Vagina (tissue), 2 donors: ENCODE measurements at regions not wholly inside any gene's neighbourhood (a gene's known extent, or its start where the extent isn't known, plus 50 kb on each side); places are given as distances from the start of the nearest gene placed in this dataset.

Source experiments
- DNase-seq, 2 donors: peaks; one replicate each; pipeline ENCODE4 v3.0.0-alpha.2; 2017; ENCODE audit errors: extremely low spot score in 2 of 2
- H3K27ac ChIP-seq: fragments of 200-600 bp; sonication (generic); one replicate; pipeline ENCODE4 v1.5.1; 2019
- H3K27me3 ChIP-seq: fragments of 200-600 bp; sonication (generic); one replicate; pipeline ENCODE4 v1.5.1; 2019
- H3K36me3 ChIP-seq, 2 donors: fragments of 200-600 bp; sonication (generic); one replicate each; pipeline ENCODE4 v1.5.1; 2017 to 2019
- H3K4me1 ChIP-seq: fragments of 200-600 bp; sonication (generic); one replicate; pipeline ENCODE4 v1.5.1; 2019
- H3K4me3 ChIP-seq, 2 donors: fragments of 200-600 bp; sonication (generic); 1 replicate in 1 of 2; 2 replicates in 1 of 2; pipeline ENCODE4 v1.5.1; 2016 to 2019
- H3K9me3 ChIP-seq: fragments of 200-600 bp; sonication (generic); one replicate; pipeline ENCODE4 v1.5.1; 2019
- CTCF ChIP-seq, 3 experiments: fragments of 450-650 bp in 2 of 3; fragments of 200-600 bp in 1 of 3; sonication (generic) in 1 of 3; IDR thresholded peaks; one replicate each; pipeline ENCODE4 v1.5.1; 2017 to 2019; ENCODE audit warnings: antibody characterized with exemption in 3 of 3, mild to moderate bottlenecking in 2 of 3, moderate library complexity in 2 of 3
- POLR2A ChIP-seq, 2 donors: fragments of 450-650 bp; IDR thresholded peaks; one replicate each; pipeline ENCODE4 v1.6.1; 2017; ENCODE audit warnings: antibody characterized with exemption in 2 of 2, mild to moderate bottlenecking in 2 of 2, moderate library complexity in 2 of 2
- POLR2AphosphoS5 ChIP-seq, 2 donors: sonication (generic); formaldehyde crosslinking; IDR thresholded peaks; one replicate each; pipeline ENCODE4 v1.9.0; 2017; ENCODE audit warnings: antibody characterized with exemption in 2 of 2, mild to moderate bottlenecking in 2 of 2, low read depth in 1 of 2; ENCODE audit not compliant: insufficient read depth in 1 of 2
- intact Hi-C: fragments of 100-400 bp; cut with DNase I; formaldehyde crosslinking; loops from one replicate; pipeline ENCODE4 v1.15.1; 2023

- no peaks in the 10 kb centered on the region for H3K27me3 ChIP-seq
- no peaks in the 10 kb centered on the region for H3K36me3 ChIP-seq
- H3K27ac ChIP-seq: no peak overlapping the region
- no peak overlapping the region for H3K4me3 ChIP-seq
- DNase-seq: no peak
- peaks cover 34% of the 10 kb centered on the region for H3K4me1 ChIP-seq
- TF ChIP-seq POLR2AphosphoS5 (IDR thresholded peaks at IDR 0.05; ENCODE audit: insufficient read depth in 1 of 2, low read depth in 1 of 2) (no peak), CTCF (IDR thresholded peaks at IDR 0.05) (no peak), POLR2A (IDR thresholded peaks at IDR 0.05) (no peak)
- intact Hi-C loops: no loop called here
- H3K9me3 ChIP-seq: no peaks in the 10 kb centered on the region
Observed at GRCh38 chr1:201659572-201659971, 120.6 kb downstream of the NAV1 start.

GRCh38 chr1:201660931-201661822 lies 122.2 kb downstream of the NAV1 start:
- H3K4me1 ChIP-seq: peaks cover 21% of the 10 kb centered on the region
- no peak for TF ChIP-seq POLR2AphosphoS5 (IDR thresholded peaks at IDR 0.05; ENCODE audit: insufficient read depth in 1 of 2, low read depth in 1 of 2)
- TF ChIP-seq CTCF (IDR thresholded peaks at IDR 0.05): no peak
- no peak for TF ChIP-seq POLR2A (IDR thresholded peaks at IDR 0.05)

DNA sequence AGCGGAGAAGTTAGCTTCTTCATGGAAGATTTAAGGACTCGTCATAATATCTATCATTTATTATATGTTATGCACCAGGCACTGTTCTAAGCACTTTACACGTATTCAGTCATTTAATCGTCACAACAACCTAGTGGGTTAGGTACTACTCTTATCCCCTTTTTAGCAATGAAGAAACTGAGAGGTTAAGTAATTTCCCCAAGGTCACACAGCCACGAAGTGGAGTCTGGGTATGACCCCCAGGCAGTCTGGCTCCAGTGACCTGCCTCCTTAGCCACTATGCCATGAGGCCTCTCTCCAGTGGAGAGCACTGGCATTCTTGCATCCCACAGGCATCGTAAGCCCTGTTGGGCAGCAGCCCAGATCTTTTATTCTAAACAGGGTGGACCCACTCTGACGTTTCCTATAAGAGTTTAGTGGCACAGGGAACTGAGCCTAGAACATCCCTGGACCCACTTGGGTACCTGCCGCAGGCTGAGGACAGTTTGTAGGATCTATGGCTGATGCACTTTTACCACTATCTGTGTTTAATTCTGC lies 123.0 kb downstream of the NAV1 start:
- Histone ChIP-seq H3K4me1 (peaks cover 14% of the 10 kb centered on the region), H3K9me3 (no peaks in the 10 kb centered on the region), H3K4me3 (no peak overlapping the region), H3K36me3 (no peaks in the 10 kb centered on the region), H3K27me3 (no peaks in the 10 kb centered on the region), H3K27ac (no peak overlapping the region)
- DNase-seq: no peak
- intact Hi-C loops: no loop called here
- TF ChIP-seq POLR2A (IDR thresholded peaks at IDR 0.05) (no peak), CTCF (IDR thresholded peaks at IDR 0.05) (no peak), POLR2AphosphoS5 (IDR thresholded peaks at IDR 0.05; ENCODE audit: insufficient read depth in 1 of 2, low read depth in 1 of 2) (no peak)

More at GRCh38 chr1:201660931-201661822, 122.2 kb downstream of the NAV1 start:
- Histone ChIP-seq H3K27me3 (no peaks in the 10 kb centered on the region), H3K27ac (no peak overlapping the region), H3K4me3 (no peak overlapping the region), H3K9me3 (no peaks in the 10 kb centered on the region), H3K36me3 (no peaks in the 10 kb centered on the region)
- intact Hi-C loops: no loop called here
- DNase-seq: no peak

DNA sequence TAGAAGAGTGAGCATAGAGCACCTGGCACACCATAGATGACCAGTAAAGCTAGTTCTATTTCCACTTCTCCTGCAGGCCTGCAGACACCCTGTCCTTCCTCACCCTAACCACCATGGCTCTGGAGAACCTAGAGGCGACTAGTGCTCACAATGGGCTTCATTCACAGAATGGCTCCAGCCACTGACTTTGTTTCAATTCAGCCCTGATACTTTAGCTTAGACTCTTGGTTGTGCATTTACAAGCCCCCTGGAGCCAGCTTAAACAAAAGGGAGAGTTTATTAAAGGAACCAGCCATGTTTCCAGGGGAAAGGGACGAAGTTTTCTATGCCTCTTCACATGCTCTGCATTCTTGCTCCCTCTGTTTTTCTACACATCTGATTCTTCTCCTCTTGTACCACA lies 123.7 kb downstream of the NAV1 start:
- no peaks in the 10 kb centered on the region for H3K9me3 ChIP-seq
- peaks cover 7% of the 10 kb centered on the region for H3K4me1 ChIP-seq
- TF ChIP-seq POLR2A (IDR thresholded peaks at IDR 0.05) (no peak), CTCF (IDR thresholded peaks at IDR 0.05) (no peak), POLR2AphosphoS5 (IDR thresholded peaks at IDR 0.05; ENCODE audit: insufficient read depth in 1 of 2, low read depth in 1 of 2) (no peak)
- H3K4me3 ChIP-seq: no peak overlapping the region
- H3K36me3 ChIP-seq: no peaks in the 10 kb centered on the region
- H3K27ac ChIP-seq: no peak overlapping the region
- DNase-seq: no peak
- intact Hi-C loops: no loop called here
- no peaks in the 10 kb centered on the region for H3K27me3 ChIP-seq
